OCI-LY1 (cell line): ENCODE measurements at regions not wholly inside any gene's neighbourhood (a gene's known extent, or its start where the extent isn't known, plus 50 kb on each side); places are given as distances from the start of the nearest gene placed in this dataset.

ENCODE experiments used
- CTCF ChIP-seq: fragments of 200-600 bp; sonication (generic), shearing (Covaris generic); IDR thresholded peaks from 2 replicates; pipeline ENCODE4 v1.5.1; 2017; ENCODE audit warnings: mild to moderate bottlenecking, antibody characterized with exemption, low read length, moderate library complexity, mixed read lengths
- EZH2 ChIP-seq: fragments of 200-600 bp; sonication (generic), shearing (Covaris generic); IDR thresholded peaks from 2 replicates; pipeline ENCODE4 v1.8.0; 2017; ENCODE audit warnings: borderline replicate concordance, mixed run types, mild to moderate bottlenecking, antibody characterized with exemption, low read length, moderate library complexity, mixed read lengths

- TF ChIP-seq EZH2 (no peak), CTCF (no peak)
Observed at GRCh38 chr17:55911186-55911585, 160.3 kb downstream of the PCTP start.
